ENCODE measurements at regions not wholly inside any gene's neighbourhood (a gene's known extent, or its start where the extent isn't known, plus 50 kb on each side); places are given as distances from the start of the nearest gene placed in this dataset.

GRCh38 chr14:95456281-95456680 lies 60.2 kb downstream of the SYNE3 start:
- TF ChIP-seq CEBPB (IDR thresholded peaks at IDR 0.05; ENCODE audit: borderline replicate concordance in 1 of 2, low read depth in 2 of 2, low read length in 2 of 2) (no peak), CTCF (IDR thresholded peaks at IDR 0.05 in 2 of 3, conservative IDR thresholded peaks at IDR 0.05 in 1 of 3; ENCODE audit: control insufficient read depth in 2 of 3, extremely low read depth in 1 of 3, insufficient read depth in 1 of 3, low read depth in 3 of 3, low read length in 3 of 3) (no peak), POLR2A (IDR thresholded peaks at IDR 0.05; ENCODE audit: low read depth, low read length) (no peak), JUNB (IDR thresholded peaks at IDR 0.05) (no peak), IRF3 (IDR thresholded peaks at IDR 0.05) (no peak), YY1 (IDR thresholded peaks at IDR 0.05; ENCODE audit: low read depth, low read length) (no peak)

Measured in GM12878 (cell line).